Stimulated activated naive B cell treated with anti-CD40 and anti-IgM and Interleukin-4, amounts not matched to agents 10 μg/mL and 1 μg/mL and 100 μg/mL, for 72 hours (primary cell): ENCODE measurements at regions not wholly inside any gene's neighbourhood (a gene's known extent, or its start where the extent isn't known, plus 50 kb on each side); places are given as distances from the start of the nearest gene placed in this dataset.

ENCODE experiments used
- ATAC-seq, 2 donors: fragments of 150-1000 bp; cut with Tn5 transposase; replicated peaks; 2 replicates each; pipeline ENCODE4 v1.10.0; 2021; ENCODE audit warnings: moderate library complexity in 1 of 2
- DNase-seq: peaks from one replicate; pipeline ENCODE4 v3.0.0; 2021
- H3K27ac Mint-ChIP-seq: one replicate; pipeline ENCODE4 v1.8.0; 2022; ENCODE audit warnings: mild to moderate bottlenecking, mixed read lengths
- H3K27me3 Mint-ChIP-seq, 2 donors: one replicate each; pipeline ENCODE4 v1.8.0; 2022; ENCODE audit warnings: mixed read lengths in 2 of 2
- H3K36me3 Mint-ChIP-seq, 2 donors: one replicate each; pipeline ENCODE4 v1.8.0; 2022; ENCODE audit warnings: mixed read lengths in 2 of 2, mild to moderate bottlenecking in 1 of 2
- H3K4me1 Mint-ChIP-seq, 2 donors: one replicate each; pipeline ENCODE4 v1.8.0; 2022; ENCODE audit warnings: mixed read lengths in 2 of 2, mild to moderate bottlenecking in 1 of 2
- H3K4me3 Mint-ChIP-seq, 2 donors: one replicate each; pipeline ENCODE4 v1.8.0; 2022; ENCODE audit warnings: mild to moderate bottlenecking in 2 of 2, mixed read lengths in 2 of 2, moderate library complexity in 1 of 2
- H3K9me3 Mint-ChIP-seq, 2 donors: one replicate each; pipeline ENCODE4 v1.8.0; 2022; ENCODE audit warnings: mixed read lengths in 2 of 2, mild to moderate bottlenecking in 1 of 2

DNA sequence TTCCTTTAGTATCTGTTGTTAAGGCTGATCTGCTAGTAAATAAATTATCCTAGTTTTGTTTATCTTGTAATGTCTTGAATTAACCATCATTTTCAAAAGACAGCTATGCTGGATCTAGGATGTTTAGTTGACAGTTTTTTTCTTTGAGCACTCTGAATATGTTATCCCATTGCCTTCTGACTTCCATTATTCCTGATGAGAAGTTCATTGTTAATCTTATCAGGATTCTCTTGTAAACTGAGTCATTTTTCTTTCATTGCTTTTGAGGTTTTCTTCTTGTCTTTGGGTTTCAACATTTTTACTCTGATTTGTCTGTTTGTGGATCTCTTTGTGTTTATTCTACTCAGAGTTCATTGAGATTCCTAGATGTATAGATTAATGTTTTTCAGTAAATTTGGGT is 157.7 kb downstream of the WNT7A start:
- peaks cover 0 to 14% of the 10 kb centered on the region in 2 donors for H3K27me3 Mint-ChIP-seq
- no peak overlapping the region for H3K27ac Mint-ChIP-seq
- no peaks in the 10 kb centered on the region for H3K4me1 Mint-ChIP-seq
- no peak overlapping the region for H3K4me3 Mint-ChIP-seq
- peaks cover 12 to 16% of the 10 kb centered on the region in 2 donors for H3K9me3 Mint-ChIP-seq
- DNase-seq (no peak), ATAC-seq (no peak)
- peaks cover 0 to 4% of the 10 kb centered on the region in 2 donors for H3K36me3 Mint-ChIP-seq

DNA sequence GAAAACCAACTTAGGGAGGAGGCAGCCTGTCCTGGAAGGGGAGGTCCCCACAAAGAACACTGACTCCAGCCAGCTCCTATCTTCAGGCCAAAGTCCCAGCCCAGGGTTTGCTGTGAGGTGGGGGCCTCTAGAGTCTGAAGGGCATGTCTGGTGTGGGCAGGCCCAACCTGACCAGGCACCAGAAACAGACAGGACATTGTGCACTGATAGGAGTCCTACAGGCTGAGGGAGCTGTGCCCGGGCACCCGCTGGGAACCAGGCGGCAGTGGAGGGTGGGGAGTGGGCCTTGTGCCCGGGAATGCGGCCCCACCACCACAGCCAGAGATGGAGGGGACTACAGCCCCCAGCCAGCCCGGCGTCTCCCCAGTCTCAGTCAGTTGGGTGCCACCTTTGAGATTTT is 161.4 kb downstream of the WNT7A start:
- Mint-ChIP-seq H3K36me3 (peaks cover 4 to 5% of the 10 kb centered on the region in 2 donors), H3K27ac (no peak overlapping the region), H3K4me3 (no peak overlapping the region), H3K9me3 (peaks cover 25 to 28% of the 10 kb centered on the region in 2 donors), H3K4me1 (no peaks in the 10 kb centered on the region), H3K27me3 (peaks cover 12 to 17% of the 10 kb centered on the region in 2 donors)
- DNase-seq = no peak
- no peak for ATAC-seq

GRCh38 chr3:13718000-13718399 is 161.9 kb downstream of the WNT7A start:
- peaks cover 4 to 5% of the 10 kb centered on the region in 2 donors for H3K36me3 Mint-ChIP-seq
- no peaks in the 10 kb centered on the region for H3K4me1 Mint-ChIP-seq
- DNase-seq (no peak), ATAC-seq (no peak)
- H3K27me3 Mint-ChIP-seq = peaks cover 12 to 21% of the 10 kb centered on the region in 2 donors
- H3K9me3 Mint-ChIP-seq = peaks cover 27 to 28% of the 10 kb centered on the region in 2 donors
- no peak overlapping the region for H3K4me3 Mint-ChIP-seq
- H3K27ac Mint-ChIP-seq = no peak overlapping the region

DNA sequence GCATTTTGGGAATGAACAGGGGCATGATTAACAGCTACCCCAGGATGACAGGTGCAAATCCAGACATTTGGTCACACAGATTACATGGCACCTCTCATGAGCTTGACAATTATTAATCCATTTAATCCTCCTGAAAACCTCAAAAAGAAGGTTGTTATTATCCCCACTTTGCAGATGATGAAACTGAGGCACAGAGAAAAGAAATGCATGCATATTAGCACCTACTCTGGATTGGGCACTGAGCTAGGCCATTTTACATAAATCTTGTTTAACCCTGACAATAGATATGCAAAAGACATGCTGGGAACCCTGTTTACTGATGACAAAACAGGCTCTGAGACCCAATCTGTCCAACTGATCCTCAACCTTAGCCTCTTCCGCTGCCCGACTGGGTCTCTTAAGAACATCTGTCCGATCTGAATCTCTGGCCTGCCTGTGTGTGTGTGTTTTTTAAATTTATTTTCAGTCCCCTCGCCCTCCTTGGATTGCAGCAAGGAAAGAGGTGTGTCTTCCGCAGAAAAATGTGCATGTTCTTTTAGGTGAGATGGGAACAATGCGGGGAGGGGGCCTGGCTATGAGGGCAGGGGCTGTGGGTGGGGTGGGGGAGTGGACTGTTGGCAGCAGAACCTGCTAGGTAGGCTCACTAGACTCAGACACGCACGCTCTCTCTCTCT is 162.5 kb downstream of the WNT7A start:
- H3K27me3 Mint-ChIP-seq = peaks cover 12 to 25% of the 10 kb centered on the region in 2 donors
- ATAC-seq (no peak), DNase-seq (no peak)
- H3K4me3 Mint-ChIP-seq = no peak overlapping the region
- H3K27ac Mint-ChIP-seq = no peak overlapping the region
- no peaks in the 10 kb centered on the region for H3K4me1 Mint-ChIP-seq
- H3K36me3 Mint-ChIP-seq = peaks cover 4 to 5% of the 10 kb centered on the region in 2 donors
- peaks cover 25 to 28% of the 10 kb centered on the region in 2 donors for H3K9me3 Mint-ChIP-seq

GRCh38 chr3:13716540-13717221 is 163.2 kb downstream of the WNT7A start:
- no peak overlapping the region for H3K4me3 Mint-ChIP-seq
- peaks cover 5 to 10% of the 10 kb centered on the region in 2 donors for H3K36me3 Mint-ChIP-seq
- H3K27ac Mint-ChIP-seq = no peak overlapping the region
- peaks cover 29 to 31% of the 10 kb centered on the region in 2 donors for H3K9me3 Mint-ChIP-seq
- peaks cover 14 to 32% of the 10 kb centered on the region in 2 donors for H3K27me3 Mint-ChIP-seq
- no peak for ATAC-seq
- H3K4me1 Mint-ChIP-seq = no peaks in the 10 kb centered on the region
- no peak for DNase-seq

DNA sequence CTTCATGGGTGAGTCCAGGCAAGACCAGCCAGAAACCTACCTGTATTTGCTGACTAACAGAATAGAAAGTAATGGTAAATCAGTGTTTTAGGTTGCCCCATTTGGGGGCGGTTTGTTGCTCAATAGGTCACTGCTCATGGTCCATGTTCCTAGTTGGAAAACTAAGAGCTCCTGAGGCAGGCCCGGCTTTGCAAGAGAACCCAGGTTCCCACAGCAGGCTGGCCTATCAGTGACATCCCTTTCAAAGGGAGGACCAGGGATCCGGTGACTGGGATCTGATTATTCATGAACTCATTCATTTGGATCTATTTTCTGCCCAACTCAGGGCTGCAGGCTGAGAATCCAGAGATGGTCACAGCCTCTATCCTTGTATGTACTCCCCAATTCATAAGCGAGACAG is 163.9 kb downstream of the WNT7A start:
- DNase-seq (no peak), ATAC-seq (no peak)
- no peak overlapping the region for H3K27ac Mint-ChIP-seq
- peaks cover 36 to 38% of the 10 kb centered on the region in 2 donors for H3K9me3 Mint-ChIP-seq
- H3K36me3 Mint-ChIP-seq = peaks cover 5 to 14% of the 10 kb centered on the region in 2 donors
- H3K27me3 Mint-ChIP-seq = peaks cover 21 to 39% of the 10 kb centered on the region in 2 donors
- H3K4me1 Mint-ChIP-seq = no peaks in the 10 kb centered on the region
- H3K4me3 Mint-ChIP-seq = no peak overlapping the region

DNA sequence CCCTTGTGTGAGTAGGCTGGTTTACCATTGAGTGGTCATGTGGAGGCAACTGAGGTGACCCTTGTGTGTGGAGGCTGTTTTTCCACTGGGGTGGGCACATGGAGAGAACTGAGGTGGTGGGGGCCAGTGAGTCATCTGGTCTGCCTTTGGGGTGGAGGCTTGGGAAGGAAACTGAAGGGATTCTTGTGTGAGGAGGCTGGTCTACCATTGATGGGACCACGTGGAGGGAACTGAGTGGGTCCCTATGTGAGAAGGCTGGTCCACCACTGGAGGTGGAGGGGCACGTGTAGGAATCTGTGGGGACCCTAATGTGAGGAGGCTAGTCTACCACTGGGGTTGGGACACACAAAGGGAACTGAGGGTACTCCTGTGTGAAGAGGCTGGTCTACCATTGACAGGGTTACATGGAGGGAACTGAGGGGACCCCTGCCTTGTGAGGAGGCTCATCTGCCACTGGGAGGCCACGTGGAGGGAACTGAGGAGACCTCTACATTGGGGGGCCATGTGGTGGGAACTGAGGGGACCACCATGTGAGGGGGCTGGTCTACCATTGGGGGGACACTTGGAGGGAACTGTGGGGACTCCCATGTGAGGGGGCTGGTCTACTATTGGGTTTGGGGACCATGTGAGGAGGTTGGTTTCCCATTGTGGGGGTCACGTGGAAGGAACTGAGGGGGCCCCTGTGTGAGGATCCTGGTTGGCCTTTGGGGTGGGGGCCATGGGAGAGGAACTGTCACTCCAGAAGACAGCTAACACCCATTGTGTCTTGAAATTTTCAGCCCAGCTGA is 164.5 kb downstream of the WNT7A start:
- Mint-ChIP-seq H3K27me3 (peaks cover 23 to 43% of the 10 kb centered on the region in 2 donors), H3K4me3 (no peak overlapping the region), H3K36me3 (peaks cover 5 to 14% of the 10 kb centered on the region in 2 donors), H3K4me1 (no peaks in the 10 kb centered on the region), H3K9me3 (peaks cover 42 to 43% of the 10 kb centered on the region in 2 donors), H3K27ac (no peak overlapping the region)
- ATAC-seq = no peak
- no peak for DNase-seq

DNA sequence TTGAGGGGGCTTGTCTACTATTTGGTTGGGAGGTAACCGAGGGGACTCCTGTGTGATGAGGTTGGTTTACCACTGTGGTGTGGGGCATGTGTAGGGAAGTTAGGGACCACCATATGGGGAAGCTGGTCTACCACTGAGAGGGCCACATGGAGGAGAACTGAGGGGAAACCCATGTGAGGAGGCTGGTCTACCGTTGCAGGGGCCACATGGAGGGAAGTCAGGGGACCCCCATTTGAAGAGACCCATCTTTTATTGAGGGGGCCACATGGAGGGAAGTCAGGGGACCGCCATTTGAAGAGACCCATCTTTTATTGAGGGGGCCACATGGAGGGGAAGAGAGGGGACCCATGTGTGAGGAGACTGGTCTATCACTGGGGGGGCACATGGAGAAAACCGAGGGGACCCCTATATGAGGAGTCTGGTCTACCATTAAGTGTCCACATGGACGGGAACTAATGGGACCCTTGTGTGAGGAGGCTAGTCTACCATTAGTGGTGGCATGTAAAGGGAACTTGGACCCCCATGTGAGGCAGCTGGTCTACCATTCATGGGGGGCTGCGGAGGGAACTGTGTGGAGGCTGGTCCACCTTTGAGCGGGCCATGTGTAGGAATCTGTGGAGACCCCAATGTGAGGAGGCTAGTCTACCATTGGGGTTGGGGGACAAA is 165.5 kb downstream of the FBLN2 start:
- ATAC-seq (no peak), DNase-seq (no peak)
- peaks cover 32 to 53% of the 10 kb centered on the region in 2 donors for H3K27me3 Mint-ChIP-seq
- peaks cover 7 to 14% of the 10 kb centered on the region in 2 donors for H3K36me3 Mint-ChIP-seq
- no peak overlapping the region for H3K4me3 Mint-ChIP-seq
- peaks cover 52 to 53% of the 10 kb centered on the region in 2 donors for H3K9me3 Mint-ChIP-seq
- H3K4me1 Mint-ChIP-seq = no peaks in the 10 kb centered on the region
- H3K27ac Mint-ChIP-seq = no peak overlapping the region

DNA sequence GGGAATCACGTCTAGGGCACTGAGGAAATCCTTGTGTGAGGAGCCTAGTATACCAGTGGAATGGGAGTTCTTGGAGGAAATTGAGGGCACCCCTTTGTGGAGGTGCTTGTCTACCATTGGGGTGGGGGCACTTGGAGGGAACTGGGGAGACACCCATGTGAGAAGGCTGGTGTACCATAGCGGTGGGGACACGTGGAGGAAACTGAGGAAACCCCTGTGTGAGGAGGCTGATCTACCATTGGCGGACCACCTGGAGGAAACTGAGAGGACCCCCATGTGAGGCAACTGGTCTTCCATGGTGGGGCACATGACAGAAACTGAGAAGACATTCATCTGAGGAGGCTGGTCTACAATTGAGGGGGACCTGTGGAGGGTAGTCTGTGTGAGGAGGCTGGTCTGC is 164.5 kb downstream of the FBLN2 start:
- H3K9me3 Mint-ChIP-seq = peaks cover 59 to 62% of the 10 kb centered on the region in 2 donors
- no peak for ATAC-seq
- no peak for DNase-seq
- H3K36me3 Mint-ChIP-seq = peaks cover 7 to 14% of the 10 kb centered on the region in 2 donors
- no peaks in the 10 kb centered on the region for H3K4me1 Mint-ChIP-seq
- H3K27me3 Mint-ChIP-seq = peaks cover 41 to 63% of the 10 kb centered on the region in 2 donors
- no peak overlapping the region for H3K27ac Mint-ChIP-seq
- no peak overlapping the region for H3K4me3 Mint-ChIP-seq

GRCh38 chr3:13712682-13713180 is 163.8 kb downstream of the FBLN2 start:
- Mint-ChIP-seq H3K27ac (no peak overlapping the region), H3K27me3 (peaks cover 43 to 69% of the 10 kb centered on the region in 2 donors), H3K36me3 (peaks cover 7 to 14% of the 10 kb centered on the region in 2 donors), H3K9me3 (peaks cover 64 to 67% of the 10 kb centered on the region in 2 donors), H3K4me3 (no peak overlapping the region), H3K4me1 (no peaks in the 10 kb centered on the region)
- ATAC-seq = no peak
- DNase-seq = no peak

DNA sequence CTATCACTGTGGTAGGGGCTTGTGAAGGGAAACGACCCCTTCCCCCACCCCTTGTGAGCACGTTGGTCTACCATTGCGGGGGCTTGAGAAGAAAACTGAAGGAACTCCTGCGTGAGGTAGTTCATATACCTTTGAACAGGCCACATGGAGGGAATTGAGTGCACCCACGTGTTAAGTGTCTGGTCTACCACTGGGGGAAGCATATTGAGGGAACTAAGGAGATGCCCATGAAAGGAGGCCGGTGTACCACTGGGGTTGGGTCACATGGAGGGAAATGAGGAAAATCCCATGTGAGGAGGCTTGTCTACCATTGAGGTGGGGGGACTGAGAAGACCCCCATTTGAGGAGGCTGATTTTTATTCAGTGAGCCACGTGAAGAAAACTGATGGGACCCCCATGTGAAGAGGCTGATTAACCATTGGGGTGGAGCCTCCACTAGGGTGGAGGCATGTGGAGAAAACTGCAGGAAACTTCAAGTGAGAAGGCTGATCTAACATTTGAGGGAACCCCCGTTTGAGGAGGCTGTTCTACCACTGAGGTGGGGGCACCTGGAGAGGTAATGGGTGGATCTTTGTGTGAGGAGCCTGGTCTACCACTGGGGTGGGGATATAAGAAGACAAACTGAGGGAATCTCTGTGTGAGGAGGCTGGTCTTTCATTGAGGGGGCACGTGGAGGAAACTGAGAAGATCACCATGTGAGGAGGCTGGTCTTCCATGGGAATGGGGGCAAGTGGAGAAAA is 163.2 kb downstream of the FBLN2 start:
- Mint-ChIP-seq H3K9me3 (peaks cover 70 to 74% of the 10 kb centered on the region in 2 donors), H3K36me3 (peaks cover 7 to 14% of the 10 kb centered on the region in 2 donors), H3K27ac (no peak overlapping the region), H3K27me3 (peaks cover 50 to 76% of the 10 kb centered on the region in 2 donors), H3K4me1 (no peaks in the 10 kb centered on the region), H3K4me3 (no peak overlapping the region)
- ATAC-seq (no peak), DNase-seq (no peak)

DNA sequence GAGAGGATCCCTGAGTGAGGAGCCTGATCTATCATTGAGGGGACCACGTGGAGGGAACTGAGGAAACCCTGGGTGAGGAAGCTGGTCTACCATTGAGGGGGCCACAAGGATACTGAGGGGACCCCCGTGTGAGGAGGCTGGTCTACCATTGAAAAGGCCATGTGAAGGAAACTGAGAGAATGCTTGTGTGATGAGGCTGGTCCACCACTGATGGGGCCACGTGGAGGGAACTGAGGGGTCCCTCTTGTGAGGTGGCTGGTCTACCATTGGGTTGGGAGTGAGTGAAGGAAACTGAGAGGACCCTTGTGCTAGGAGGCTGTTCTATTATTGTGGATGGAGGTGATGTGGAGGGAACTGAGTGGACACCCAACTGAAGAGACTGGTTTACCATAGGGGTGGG is 161.3 kb downstream of the FBLN2 start:
- Mint-ChIP-seq H3K4me1 (no peaks in the 10 kb centered on the region), H3K27me3 (peaks cover 66 to 94% of the 10 kb centered on the region in 2 donors), H3K4me3 (no peak overlapping the region), H3K36me3 (peaks cover 7 to 14% of the 10 kb centered on the region in 2 donors), H3K27ac (no peak overlapping the region), H3K9me3 (peaks cover 85 to 92% of the 10 kb centered on the region in 2 donors)
- no peak for DNase-seq
- no peak for ATAC-seq

GRCh38 chr3:13709706-13710105 is 160.8 kb downstream of the FBLN2 start:
- Mint-ChIP-seq H3K36me3 (peaks cover 7 to 14% of the 10 kb centered on the region in 2 donors), H3K9me3 (peaks cover 85 to 93% of the 10 kb centered on the region in 2 donors)

More at GRCh38 chr3:13709706-13710105, 160.8 kb downstream of the FBLN2 start:
- H3K27me3 Mint-ChIP-seq = peaks cover 70 to 94% of the 10 kb centered on the region in 2 donors
- ATAC-seq (no peak), DNase-seq (no peak)
- no peak overlapping the region for H3K27ac Mint-ChIP-seq
- H3K4me3 Mint-ChIP-seq = no peak overlapping the region
- peaks cover 0 to 3% of the 10 kb centered on the region in 2 donors for H3K4me1 Mint-ChIP-seq
